ENCODE measurements at regions not wholly inside any gene's neighbourhood (a gene's known extent, or its start where the extent isn't known, plus 50 kb on each side); places are given as distances from the start of the nearest gene placed in this dataset.

- H3K36me3 ChIP-seq: no peaks in the 10 kb centered on the region
- TF ChIP-seq, protein P1, sequence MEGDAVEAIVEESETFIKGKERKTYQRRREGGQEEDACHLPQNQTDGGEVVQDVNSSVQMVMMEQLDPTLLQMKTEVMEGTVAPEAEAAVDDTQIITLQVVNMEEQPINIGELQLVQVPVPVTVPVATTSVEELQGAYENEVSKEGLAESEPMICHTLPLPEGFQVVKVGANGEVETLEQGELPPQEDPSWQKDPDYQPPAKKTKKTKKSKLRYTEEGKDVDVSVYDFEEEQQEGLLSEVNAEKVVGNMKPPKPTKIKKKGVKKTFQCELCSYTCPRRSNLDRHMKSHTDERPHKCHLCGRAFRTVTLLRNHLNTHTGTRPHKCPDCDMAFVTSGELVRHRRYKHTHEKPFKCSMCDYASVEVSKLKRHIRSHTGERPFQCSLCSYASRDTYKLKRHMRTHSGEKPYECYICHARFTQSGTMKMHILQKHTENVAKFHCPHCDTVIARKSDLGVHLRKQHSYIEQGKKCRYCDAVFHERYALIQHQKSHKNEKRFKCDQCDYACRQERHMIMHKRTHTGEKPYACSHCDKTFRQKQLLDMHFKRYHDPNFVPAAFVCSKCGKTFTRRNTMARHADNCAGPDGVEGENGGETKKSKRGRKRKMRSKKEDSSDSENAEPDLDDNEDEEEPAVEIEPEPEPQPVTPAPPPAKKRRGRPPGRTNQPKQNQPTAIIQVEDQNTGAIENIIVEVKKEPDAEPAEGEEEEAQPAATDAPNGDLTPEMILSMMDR (IDR thresholded peaks at IDR 0.05): no peak
- no peaks in the 10 kb centered on the region for H3K9me3 ChIP-seq
- no peaks in the 10 kb centered on the region for H3K27me3 ChIP-seq (ENCODE audit: low read depth)
- DNase-seq (no peak), ATAC-seq (no peak)
- H3K4me1 ChIP-seq: peaks cover 17% of the 10 kb centered on the region
- H3K4me3 ChIP-seq: no peak overlapping the region
- H3K27ac ChIP-seq: no peak overlapping the region
- intact Hi-C loops (cut with DNase I): no loop called here
Measured at GRCh38 chr5:124292322-124292855, 454.1 kb downstream of the ZNF608 start.

GRCh38 chr5:124289641-124290311 is 456.7 kb downstream of the ZNF608 start:
- Histone ChIP-seq H3K27ac (no peak overlapping the region), H3K27me3 (ENCODE audit: low read depth) (no peaks in the 10 kb centered on the region), H3K4me3 (no peak overlapping the region), H3K36me3 (no peaks in the 10 kb centered on the region), H3K4me1 (peaks cover 21% of the 10 kb centered on the region), H3K9me3 (no peaks in the 10 kb centered on the region)
- intact Hi-C loops (cut with DNase I): no loop called here
- ATAC-seq (peak; percentile 53 to 57), DNase-seq (peak; percentile 44)
- TF ChIP-seq, protein P1 (IDR thresholded peaks at IDR 0.05): no peak

GRCh38 chr5:124289130-124289529 is 457.3 kb downstream of the ZNF608 start:
- TF ChIP-seq, protein P1 (IDR thresholded peaks at IDR 0.05): no peak
- Histone ChIP-seq H3K4me1 (peaks cover 23% of the 10 kb centered on the region), H3K27me3 (ENCODE audit: low read depth) (no peaks in the 10 kb centered on the region), H3K4me3 (no peak overlapping the region), H3K27ac (no peak overlapping the region), H3K36me3 (no peaks in the 10 kb centered on the region), H3K9me3 (no peaks in the 10 kb centered on the region)
- intact Hi-C loops (cut with DNase I): no loop called here
- peak; percentile 85 to 86 for ATAC-seq
- DNase-seq: peak; percentile 73

GRCh38 chr5:124287813-124288212 is 458.6 kb downstream of the ZNF608 start:
- no peaks in the 10 kb centered on the region for H3K27me3 ChIP-seq (ENCODE audit: low read depth)
- no peak overlapping the region for H3K4me3 ChIP-seq
- peaks cover 23% of the 10 kb centered on the region for H3K4me1 ChIP-seq
- no peak overlapping the region for H3K27ac ChIP-seq
- DNase-seq: no peak
- TF ChIP-seq, protein P1 (IDR thresholded peaks at IDR 0.05): no peak
- H3K9me3 ChIP-seq: no peaks in the 10 kb centered on the region
- no peaks in the 10 kb centered on the region for H3K36me3 ChIP-seq
- ATAC-seq: no peak
- intact Hi-C loops (cut with DNase I): no loop called here

DNA sequence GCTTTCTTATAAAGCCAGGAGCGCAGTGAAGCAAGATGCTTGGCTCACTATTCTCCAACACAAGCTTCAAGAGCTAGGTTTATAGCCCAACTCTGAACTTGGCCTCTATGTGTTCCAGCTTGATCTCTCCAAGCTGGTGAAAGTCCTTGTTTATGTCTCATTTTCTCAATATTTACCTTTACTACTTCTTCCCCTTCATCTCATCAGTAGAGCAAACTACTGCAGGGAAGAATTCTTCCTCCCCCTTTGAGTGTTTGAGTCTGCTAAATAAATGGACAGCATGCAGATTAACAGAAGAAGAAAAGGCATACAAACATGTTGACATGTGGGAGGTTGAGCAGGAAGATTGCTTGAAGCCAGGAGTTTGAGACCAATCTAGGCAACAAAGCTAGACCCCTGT is 460.7 kb downstream of the ZNF608 start:
- TF ChIP-seq, protein P1 (IDR thresholded peaks at IDR 0.05): no peak
- H3K27ac ChIP-seq: no peak overlapping the region
- H3K27me3 ChIP-seq (ENCODE audit: low read depth): no peaks in the 10 kb centered on the region
- H3K4me1 ChIP-seq: peaks cover 23% of the 10 kb centered on the region
- no peaks in the 10 kb centered on the region for H3K36me3 ChIP-seq
- intact Hi-C loops (cut with DNase I): no loop called here
- no peaks in the 10 kb centered on the region for H3K9me3 ChIP-seq
- DNase-seq (no peak), ATAC-seq (no peak)
- H3K4me3 ChIP-seq: no peak overlapping the region
